WERI-Rb-1 (cell line): ENCODE measurements at regions not wholly inside any gene's neighbourhood (a gene's known extent, or its start where the extent isn't known, plus 50 kb on each side); places are given as distances from the start of the nearest gene placed in this dataset.
"Not testable (repeated sequence)": the region's sequence is repeated elsewhere in the genome, so short reads cannot be mapped to it uniquely, and the experiment has no call there.

ENCODE experiments used
- DNase-seq: peaks from one replicate; pipeline ENCODE4 v3.0.0-alpha.2; 2020
- H3K27ac ChIP-seq: fragments of 250-450 bp; sonication (Bioruptor Pico); 2 replicates; pipeline ENCODE4 v1.5.1; 2020; ENCODE audit warnings: mild to moderate bottlenecking, moderate library complexity
- H3K27me3 ChIP-seq: fragments of 250-450 bp; sonication (Bioruptor Pico); 2 replicates; pipeline ENCODE4 v1.5.1; 2021; ENCODE audit warnings: mild to moderate bottlenecking, low read depth, moderate library complexity; ENCODE audit not compliant: insufficient read depth, severe bottlenecking
- H3K36me3 ChIP-seq: fragments of 250-450 bp; sonication (Bioruptor Pico); 2 replicates; pipeline ENCODE4 v1.5.1; 2020; ENCODE audit warnings: mild to moderate bottlenecking, moderate library complexity
- H3K4me3 ChIP-seq: 2 replicates; pipeline ENCODE4 v1.5.1; 2011; ENCODE audit warnings: low read depth, mild to moderate bottlenecking, control low read depth, low read length
- H3K9me3 ChIP-seq: fragments of 250-450 bp; sonication (Bioruptor Pico); 2 replicates; pipeline ENCODE4 v1.5.1; 2021; ENCODE audit warnings: mild to moderate bottlenecking, moderate library complexity; ENCODE audit not compliant: severe bottlenecking

DNA sequence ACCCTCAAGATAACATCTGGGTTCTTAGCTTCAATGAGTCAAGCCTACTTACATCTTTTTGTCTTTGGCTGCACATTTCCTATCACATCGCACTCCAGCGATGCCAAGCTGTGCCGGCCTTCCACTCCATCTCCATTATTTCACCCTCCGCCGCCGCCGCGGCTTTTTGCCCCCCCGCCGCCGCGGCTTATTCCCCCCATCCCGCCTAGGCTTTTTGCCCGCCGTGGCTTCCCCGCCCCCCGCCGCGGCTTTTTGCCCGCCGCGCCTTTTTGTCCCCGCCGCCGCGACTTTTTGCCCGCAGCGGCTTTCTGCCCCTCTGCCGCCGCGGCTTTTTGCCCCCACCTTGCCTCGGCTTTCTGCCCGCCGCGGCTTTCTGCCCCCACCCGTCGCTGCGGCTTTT lies 50.8 kb downstream of the PPIAL4E start:
- H3K9me3 ChIP-seq, H3K27ac ChIP-seq, H3K27me3 ChIP-seq, H3K36me3 ChIP-seq: not testable (repeated sequence)
- peak overlapping the region; percentile 45 for H3K4me3 ChIP-seq
- DNase-seq = peak; percentile 59
